ENCODE measurements at regions not wholly inside any gene's neighbourhood (a gene's known extent, or its start where the extent isn't known, plus 50 kb on each side); places are given as distances from the start of the nearest gene placed in this dataset.

DNA sequence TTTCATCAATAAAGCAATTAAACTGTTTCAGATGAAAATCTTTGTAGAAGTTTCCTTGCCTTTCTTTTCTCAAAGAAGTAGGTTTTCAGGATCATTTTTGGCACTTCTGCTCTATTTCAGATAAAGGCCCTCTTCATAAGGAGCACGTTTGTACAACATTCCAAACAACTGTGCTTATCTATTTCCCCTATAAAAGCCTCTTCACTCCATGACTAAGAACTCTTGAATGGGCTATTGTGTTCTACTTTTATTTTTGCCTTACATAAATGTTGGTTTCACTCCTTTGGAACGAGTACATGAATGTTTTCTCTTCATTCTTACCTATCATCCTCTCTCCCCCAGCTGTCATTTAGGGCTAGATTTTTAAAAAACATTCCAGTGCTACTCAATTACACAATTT lies 288.0 kb upstream of the PPP1R2C start:
- TF ChIP-seq, protein P1, sequence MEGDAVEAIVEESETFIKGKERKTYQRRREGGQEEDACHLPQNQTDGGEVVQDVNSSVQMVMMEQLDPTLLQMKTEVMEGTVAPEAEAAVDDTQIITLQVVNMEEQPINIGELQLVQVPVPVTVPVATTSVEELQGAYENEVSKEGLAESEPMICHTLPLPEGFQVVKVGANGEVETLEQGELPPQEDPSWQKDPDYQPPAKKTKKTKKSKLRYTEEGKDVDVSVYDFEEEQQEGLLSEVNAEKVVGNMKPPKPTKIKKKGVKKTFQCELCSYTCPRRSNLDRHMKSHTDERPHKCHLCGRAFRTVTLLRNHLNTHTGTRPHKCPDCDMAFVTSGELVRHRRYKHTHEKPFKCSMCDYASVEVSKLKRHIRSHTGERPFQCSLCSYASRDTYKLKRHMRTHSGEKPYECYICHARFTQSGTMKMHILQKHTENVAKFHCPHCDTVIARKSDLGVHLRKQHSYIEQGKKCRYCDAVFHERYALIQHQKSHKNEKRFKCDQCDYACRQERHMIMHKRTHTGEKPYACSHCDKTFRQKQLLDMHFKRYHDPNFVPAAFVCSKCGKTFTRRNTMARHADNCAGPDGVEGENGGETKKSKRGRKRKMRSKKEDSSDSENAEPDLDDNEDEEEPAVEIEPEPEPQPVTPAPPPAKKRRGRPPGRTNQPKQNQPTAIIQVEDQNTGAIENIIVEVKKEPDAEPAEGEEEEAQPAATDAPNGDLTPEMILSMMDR (conservative IDR thresholded peaks at IDR 0.05; ENCODE audit: low read depth in 2 of 2) = no peak
- TF ChIP-seq, protein P2, sequence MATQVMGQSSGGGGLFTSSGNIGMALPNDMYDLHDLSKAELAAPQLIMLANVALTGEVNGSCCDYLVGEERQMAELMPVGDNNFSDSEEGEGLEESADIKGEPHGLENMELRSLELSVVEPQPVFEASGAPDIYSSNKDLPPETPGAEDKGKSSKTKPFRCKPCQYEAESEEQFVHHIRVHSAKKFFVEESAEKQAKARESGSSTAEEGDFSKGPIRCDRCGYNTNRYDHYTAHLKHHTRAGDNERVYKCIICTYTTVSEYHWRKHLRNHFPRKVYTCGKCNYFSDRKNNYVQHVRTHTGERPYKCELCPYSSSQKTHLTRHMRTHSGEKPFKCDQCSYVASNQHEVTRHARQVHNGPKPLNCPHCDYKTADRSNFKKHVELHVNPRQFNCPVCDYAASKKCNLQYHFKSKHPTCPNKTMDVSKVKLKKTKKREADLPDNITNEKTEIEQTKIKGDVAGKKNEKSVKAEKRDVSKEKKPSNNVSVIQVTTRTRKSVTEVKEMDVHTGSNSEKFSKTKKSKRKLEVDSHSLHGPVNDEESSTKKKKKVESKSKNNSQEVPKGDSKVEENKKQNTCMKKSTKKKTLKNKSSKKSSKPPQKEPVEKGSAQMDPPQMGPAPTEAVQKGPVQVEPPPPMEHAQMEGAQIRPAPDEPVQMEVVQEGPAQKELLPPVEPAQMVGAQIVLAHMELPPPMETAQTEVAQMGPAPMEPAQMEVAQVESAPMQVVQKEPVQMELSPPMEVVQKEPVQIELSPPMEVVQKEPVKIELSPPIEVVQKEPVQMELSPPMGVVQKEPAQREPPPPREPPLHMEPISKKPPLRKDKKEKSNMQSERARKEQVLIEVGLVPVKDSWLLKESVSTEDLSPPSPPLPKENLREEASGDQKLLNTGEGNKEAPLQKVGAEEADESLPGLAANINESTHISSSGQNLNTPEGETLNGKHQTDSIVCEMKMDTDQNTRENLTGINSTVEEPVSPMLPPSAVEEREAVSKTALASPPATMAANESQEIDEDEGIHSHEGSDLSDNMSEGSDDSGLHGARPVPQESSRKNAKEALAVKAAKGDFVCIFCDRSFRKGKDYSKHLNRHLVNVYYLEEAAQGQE (IDR thresholded peaks at IDR 0.05; ENCODE audit: unreplicated experiment) = no peak
- TF ChIP-seq EZH2phosphoT487 (IDR thresholded peaks at IDR 0.05; ENCODE audit: unreplicated experiment) (no peak), JUNB (IDR thresholded peaks at IDR 0.05; ENCODE audit: unreplicated experiment) (no peak), EZH2 (IDR thresholded peaks at IDR 0.05; ENCODE audit: low read depth, unreplicated experiment) (no peak), POLR2AphosphoS5 (IDR thresholded peaks at IDR 0.05; ENCODE audit: low read depth) (no peak), ZNF331 (CRISPR knock-in tag; IDR thresholded peaks at IDR 0.05; ENCODE audit: low read depth) (no peak), NANOG (IDR thresholded peaks at IDR 0.05; ENCODE audit: borderline replicate concordance) (no peak), CREB1 (CRISPR knock-in tag; IDR thresholded peaks at IDR 0.05; ENCODE audit: low read depth) (no peak)
- TF ChIP-seq, protein P3, sequence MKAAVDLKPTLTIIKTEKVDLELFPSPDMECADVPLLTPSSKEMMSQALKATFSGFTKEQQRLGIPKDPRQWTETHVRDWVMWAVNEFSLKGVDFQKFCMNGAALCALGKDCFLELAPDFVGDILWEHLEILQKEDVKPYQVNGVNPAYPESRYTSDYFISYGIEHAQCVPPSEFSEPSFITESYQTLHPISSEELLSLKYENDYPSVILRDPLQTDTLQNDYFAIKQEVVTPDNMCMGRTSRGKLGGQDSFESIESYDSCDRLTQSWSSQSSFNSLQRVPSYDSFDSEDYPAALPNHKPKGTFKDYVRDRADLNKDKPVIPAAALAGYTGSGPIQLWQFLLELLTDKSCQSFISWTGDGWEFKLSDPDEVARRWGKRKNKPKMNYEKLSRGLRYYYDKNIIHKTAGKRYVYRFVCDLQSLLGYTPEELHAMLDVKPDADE (IDR thresholded peaks at IDR 0.05) = no peak
- TF ChIP-seq, protein P4, sequence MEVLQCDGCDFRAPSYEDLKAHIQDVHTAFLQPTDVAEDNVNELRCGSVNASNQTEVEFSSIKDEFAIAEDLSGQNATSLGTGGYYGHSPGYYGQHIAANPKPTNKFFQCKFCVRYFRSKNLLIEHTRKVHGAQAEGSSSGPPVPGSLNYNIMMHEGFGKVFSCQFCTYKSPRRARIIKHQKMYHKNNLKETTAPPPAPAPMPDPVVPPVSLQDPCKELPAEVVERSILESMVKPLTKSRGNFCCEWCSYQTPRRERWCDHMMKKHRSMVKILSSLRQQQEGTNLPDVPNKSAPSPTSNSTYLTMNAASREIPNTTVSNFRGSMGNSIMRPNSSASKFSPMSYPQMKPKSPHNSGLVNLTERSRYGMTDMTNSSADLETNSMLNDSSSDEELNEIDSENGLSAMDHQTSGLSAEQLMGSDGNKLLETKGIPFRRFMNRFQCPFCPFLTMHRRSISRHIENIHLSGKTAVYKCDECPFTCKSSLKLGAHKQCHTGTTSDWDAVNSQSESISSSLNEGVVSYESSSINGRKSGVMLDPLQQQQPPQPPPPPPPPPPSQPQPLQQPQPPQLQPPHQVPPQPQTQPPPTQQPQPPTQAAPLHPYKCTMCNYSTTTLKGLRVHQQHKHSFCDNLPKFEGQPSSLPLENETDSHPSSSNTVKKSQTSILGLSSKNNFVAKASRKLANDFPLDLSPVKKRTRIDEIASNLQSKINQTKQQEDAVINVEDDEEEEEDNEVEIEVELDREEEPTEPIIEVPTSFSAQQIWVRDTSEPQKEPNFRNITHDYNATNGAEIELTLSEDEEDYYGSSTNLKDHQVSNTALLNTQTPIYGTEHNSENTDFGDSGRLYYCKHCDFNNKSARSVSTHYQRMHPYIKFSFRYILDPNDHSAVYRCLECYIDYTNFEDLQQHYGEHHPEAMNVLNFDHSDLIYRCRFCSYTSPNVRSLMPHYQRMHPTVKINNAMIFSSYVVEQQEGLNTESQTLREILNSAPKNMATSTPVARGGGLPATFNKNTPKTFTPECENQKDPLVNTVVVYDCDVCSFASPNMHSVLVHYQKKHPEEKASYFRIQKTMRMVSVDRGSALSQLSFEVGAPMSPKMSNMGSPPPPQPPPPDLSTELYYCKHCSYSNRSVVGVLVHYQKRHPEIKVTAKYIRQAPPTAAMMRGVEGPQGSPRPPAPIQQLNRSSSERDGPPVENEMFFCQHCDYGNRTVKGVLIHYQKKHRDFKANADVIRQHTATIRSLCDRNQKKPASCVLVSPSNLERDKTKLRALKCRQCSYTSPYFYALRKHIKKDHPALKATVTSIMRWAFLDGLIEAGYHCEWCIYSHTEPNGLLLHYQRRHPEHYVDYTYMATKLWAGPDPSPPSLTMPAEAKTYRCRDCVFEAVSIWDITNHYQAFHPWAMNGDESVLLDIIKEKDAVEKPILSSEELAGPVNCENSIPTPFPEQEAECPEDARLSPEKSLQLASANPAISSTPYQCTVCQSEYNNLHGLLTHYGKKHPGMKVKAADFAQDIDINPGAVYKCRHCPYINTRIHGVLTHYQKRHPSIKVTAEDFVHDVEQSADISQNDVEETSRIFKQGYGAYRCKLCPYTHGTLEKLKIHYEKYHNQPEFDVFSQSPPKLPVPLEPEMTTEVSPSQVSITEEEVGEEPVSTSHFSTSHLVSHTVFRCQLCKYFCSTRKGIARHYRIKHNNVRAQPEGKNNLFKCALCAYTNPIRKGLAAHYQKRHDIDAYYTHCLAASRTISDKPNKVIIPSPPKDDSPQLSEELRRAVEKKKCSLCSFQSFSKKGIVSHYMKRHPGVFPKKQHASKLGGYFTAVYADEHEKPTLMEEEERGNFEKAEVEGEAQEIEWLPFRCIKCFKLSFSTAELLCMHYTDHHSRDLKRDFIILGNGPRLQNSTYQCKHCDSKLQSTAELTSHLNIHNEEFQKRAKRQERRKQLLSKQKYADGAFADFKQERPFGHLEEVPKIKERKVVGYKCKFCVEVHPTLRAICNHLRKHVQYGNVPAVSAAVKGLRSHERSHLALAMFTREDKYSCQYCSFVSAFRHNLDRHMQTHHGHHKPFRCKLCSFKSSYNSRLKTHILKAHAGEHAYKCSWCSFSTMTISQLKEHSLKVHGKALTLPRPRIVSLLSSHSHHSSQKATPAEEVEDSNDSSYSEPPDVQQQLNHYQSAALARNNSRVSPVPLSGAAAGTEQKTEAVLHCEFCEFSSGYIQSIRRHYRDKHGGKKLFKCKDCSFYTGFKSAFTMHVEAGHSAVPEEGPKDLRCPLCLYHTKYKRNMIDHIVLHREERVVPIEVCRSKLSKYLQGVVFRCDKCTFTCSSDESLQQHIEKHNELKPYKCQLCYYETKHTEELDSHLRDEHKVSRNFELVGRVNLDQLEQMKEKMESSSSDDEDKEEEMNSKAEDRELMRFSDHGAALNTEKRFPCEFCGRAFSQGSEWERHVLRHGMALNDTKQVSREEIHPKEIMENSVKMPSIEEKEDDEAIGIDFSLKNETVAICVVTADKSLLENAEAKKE (CRISPR knock-in tag; IDR thresholded peaks at IDR 0.05) = no peak

Data from GM23338 (cell line).